ENCODE measurements at regions not wholly inside any gene's neighbourhood (a gene's known extent, or its start where the extent isn't known, plus 50 kb on each side); places are given as distances from the start of the nearest gene placed in this dataset.
"Not testable (repeated sequence)": the region's sequence is repeated elsewhere in the genome, so short reads cannot be mapped to it uniquely, and the experiment has no call there.

GRCh38 chr4:162465356-162465755, 301.6 kb upstream of the FSTL5 start:
- H3K9me3 ChIP-seq (ENCODE audit: control insufficient read depth, low read depth, low read length); H3K36me3 ChIP-seq (ENCODE audit: control insufficient read depth, low read depth, low read length); H3K27me3 ChIP-seq (ENCODE audit: control insufficient read depth, insufficient read depth, low read length); H3K4me3 ChIP-seq (ENCODE audit: low read length); H3K9ac ChIP-seq (ENCODE audit: low read length); H3K4me1 ChIP-seq (ENCODE audit: control insufficient read depth, low read depth, low read length); H3K27ac ChIP-seq (ENCODE audit: low read length): not testable (repeated sequence)

- no peak overlapping the region for H3K9ac ChIP-seq (ENCODE audit: low read length)
These were observed 298.2 kb upstream of the FSTL5 start for GRCh38 chr4:162461952-162462351.

GRCh38 chr4:162458051-162458450, 294.3 kb upstream of the FSTL5 start:
- Histone ChIP-seq H3K9ac (ENCODE audit: low read length) (no peak overlapping the region), H3K4me1 (ENCODE audit: control insufficient read depth, low read depth, low read length) (no peaks in the 10 kb centered on the region), H3K27me3 (ENCODE audit: control insufficient read depth, insufficient read depth, low read length) (no peaks in the 10 kb centered on the region), H3K4me3 (ENCODE audit: low read length) (no peak overlapping the region), H3K27ac (ENCODE audit: low read length) (no peak overlapping the region), H3K36me3 (ENCODE audit: control insufficient read depth, low read depth, low read length) (no peaks in the 10 kb centered on the region), H3K9me3 (ENCODE audit: control insufficient read depth, low read depth, low read length) (no peaks in the 10 kb centered on the region)

More at GRCh38 chr4:162461952-162462351, 298.2 kb upstream of the FSTL5 start:
- Histone ChIP-seq H3K27me3 (ENCODE audit: control insufficient read depth, insufficient read depth, low read length) (no peaks in the 10 kb centered on the region), H3K4me1 (ENCODE audit: control insufficient read depth, low read depth, low read length) (no peaks in the 10 kb centered on the region), H3K9me3 (ENCODE audit: control insufficient read depth, low read depth, low read length) (no peaks in the 10 kb centered on the region), H3K27ac (ENCODE audit: low read length) (no peak overlapping the region), H3K4me3 (ENCODE audit: low read length) (no peak overlapping the region), H3K36me3 (ENCODE audit: control insufficient read depth, low read depth, low read length) (no peaks in the 10 kb centered on the region)

GRCh38 chr4:162457071-162457865, 293.5 kb upstream of the FSTL5 start:
- no peak overlapping the region for H3K4me3 ChIP-seq (ENCODE audit: low read length)
- no peaks in the 10 kb centered on the region for H3K36me3 ChIP-seq (ENCODE audit: control insufficient read depth, low read depth, low read length)
- H3K9ac ChIP-seq (ENCODE audit: low read length): no peak overlapping the region
- H3K9me3 ChIP-seq (ENCODE audit: control insufficient read depth, low read depth, low read length): no peaks in the 10 kb centered on the region
- H3K4me1 ChIP-seq (ENCODE audit: control insufficient read depth, low read depth, low read length): no peaks in the 10 kb centered on the region
- H3K27ac ChIP-seq (ENCODE audit: low read length): no peak overlapping the region
- no peaks in the 10 kb centered on the region for H3K27me3 ChIP-seq (ENCODE audit: control insufficient read depth, insufficient read depth, low read length)

- Histone ChIP-seq H3K4me3 (ENCODE audit: low read length) (no peak overlapping the region), H3K27me3 (ENCODE audit: control insufficient read depth, insufficient read depth, low read length) (no peaks in the 10 kb centered on the region), H3K27ac (ENCODE audit: low read length) (no peak overlapping the region), H3K36me3 (ENCODE audit: control insufficient read depth, low read depth, low read length) (no peaks in the 10 kb centered on the region), H3K9ac (ENCODE audit: low read length) (no peak overlapping the region), H3K9me3 (ENCODE audit: control insufficient read depth, low read depth, low read length) (no peaks in the 10 kb centered on the region), H3K4me1 (ENCODE audit: control insufficient read depth, low read depth, low read length) (no peaks in the 10 kb centered on the region)
These were observed 292.3 kb upstream of the FSTL5 start for GRCh38 chr4:162456106-162456505.

- Histone ChIP-seq H3K9ac (ENCODE audit: low read length) (no peak overlapping the region), H3K27me3 (ENCODE audit: control insufficient read depth, insufficient read depth, low read length) (no peaks in the 10 kb centered on the region), H3K4me3 (ENCODE audit: low read length) (no peak overlapping the region), H3K9me3 (ENCODE audit: control insufficient read depth, low read depth, low read length) (no peaks in the 10 kb centered on the region), H3K27ac (ENCODE audit: low read length) (no peak overlapping the region), H3K36me3 (ENCODE audit: control insufficient read depth, low read depth, low read length) (no peaks in the 10 kb centered on the region), H3K4me1 (ENCODE audit: control insufficient read depth, low read depth, low read length) (no peaks in the 10 kb centered on the region)
These were observed 286.8 kb upstream of the FSTL5 start for GRCh38 chr4:162450531-162451035.

GRCh38 chr4:162443510-162443909, 279.7 kb upstream of the FSTL5 start:
- no peaks in the 10 kb centered on the region for H3K4me1 ChIP-seq (ENCODE audit: control insufficient read depth, low read depth, low read length)
- no peak overlapping the region for H3K4me3 ChIP-seq (ENCODE audit: low read length)

GRCh38 chr4:162442128-162442527, 278.3 kb upstream of the FSTL5 start:
- Histone ChIP-seq H3K9me3 (ENCODE audit: control insufficient read depth, low read depth, low read length) (no peaks in the 10 kb centered on the region), H3K27ac (ENCODE audit: low read length) (no peak overlapping the region), H3K36me3 (ENCODE audit: control insufficient read depth, low read depth, low read length) (no peaks in the 10 kb centered on the region)

More at GRCh38 chr4:162443510-162443909, 279.7 kb upstream of the FSTL5 start:
- no peaks in the 10 kb centered on the region for H3K9me3 ChIP-seq (ENCODE audit: control insufficient read depth, low read depth, low read length)
- no peak overlapping the region for H3K27ac ChIP-seq (ENCODE audit: low read length)
- H3K36me3 ChIP-seq (ENCODE audit: control insufficient read depth, low read depth, low read length): no peaks in the 10 kb centered on the region
- H3K27me3 ChIP-seq (ENCODE audit: control insufficient read depth, insufficient read depth, low read length): no peaks in the 10 kb centered on the region
- H3K9ac ChIP-seq (ENCODE audit: low read length): no peak overlapping the region

GRCh38 chr4:162422312-162422711, 258.5 kb upstream of the FSTL5 start:
- Histone ChIP-seq H3K27me3 (ENCODE audit: control insufficient read depth, insufficient read depth, low read length) (no peaks in the 10 kb centered on the region), H3K4me3 (ENCODE audit: low read length) (no peak overlapping the region), H3K9ac (ENCODE audit: low read length) (no peak overlapping the region), H3K4me1 (ENCODE audit: control insufficient read depth, low read depth, low read length) (no peaks in the 10 kb centered on the region), H3K36me3 (ENCODE audit: control insufficient read depth, low read depth, low read length) (no peaks in the 10 kb centered on the region), H3K9me3 (ENCODE audit: control insufficient read depth, low read depth, low read length) (no peaks in the 10 kb centered on the region), H3K27ac (ENCODE audit: low read length) (no peak overlapping the region)

More at GRCh38 chr4:162442128-162442527, 278.3 kb upstream of the FSTL5 start:
- no peak overlapping the region for H3K9ac ChIP-seq (ENCODE audit: low read length)
- no peak overlapping the region for H3K4me3 ChIP-seq (ENCODE audit: low read length)
- H3K4me1 ChIP-seq (ENCODE audit: control insufficient read depth, low read depth, low read length): no peaks in the 10 kb centered on the region
- H3K27me3 ChIP-seq (ENCODE audit: control insufficient read depth, insufficient read depth, low read length): no peaks in the 10 kb centered on the region

- Histone ChIP-seq H3K36me3 (ENCODE audit: control insufficient read depth, low read depth, low read length) (no peaks in the 10 kb centered on the region), H3K4me3 (ENCODE audit: low read length) (no peak overlapping the region), H3K27ac (ENCODE audit: low read length) (no peak overlapping the region), H3K9ac (ENCODE audit: low read length) (no peak overlapping the region), H3K27me3 (ENCODE audit: control insufficient read depth, insufficient read depth, low read length) (no peaks in the 10 kb centered on the region), H3K4me1 (ENCODE audit: control insufficient read depth, low read depth, low read length) (no peaks in the 10 kb centered on the region), H3K9me3 (ENCODE audit: control insufficient read depth, low read depth, low read length) (no peaks in the 10 kb centered on the region)
These were observed 247.1 kb upstream of the FSTL5 start for GRCh38 chr4:162410854-162411253.

- no peaks in the 10 kb centered on the region for H3K36me3 ChIP-seq (ENCODE audit: control insufficient read depth, low read depth, low read length)
- H3K9ac ChIP-seq (ENCODE audit: low read length): no peak overlapping the region
- no peak overlapping the region for H3K4me3 ChIP-seq (ENCODE audit: low read length)
- H3K27ac ChIP-seq (ENCODE audit: low read length): no peak overlapping the region
- H3K27me3 ChIP-seq (ENCODE audit: control insufficient read depth, insufficient read depth, low read length): no peaks in the 10 kb centered on the region
- no peaks in the 10 kb centered on the region for H3K4me1 ChIP-seq (ENCODE audit: control insufficient read depth, low read depth, low read length)
- no peaks in the 10 kb centered on the region for H3K9me3 ChIP-seq (ENCODE audit: control insufficient read depth, low read depth, low read length)
These were observed 245.2 kb upstream of the FSTL5 start for GRCh38 chr4:162409048-162409447.

GRCh38 chr4:162408309-162408708, 244.5 kb upstream of the FSTL5 start:
- Histone ChIP-seq H3K27ac (ENCODE audit: low read length) (no peak overlapping the region), H3K4me1 (ENCODE audit: control insufficient read depth, low read depth, low read length) (no peaks in the 10 kb centered on the region), H3K4me3 (ENCODE audit: low read length) (no peak overlapping the region), H3K9me3 (ENCODE audit: control insufficient read depth, low read depth, low read length) (no peaks in the 10 kb centered on the region), H3K36me3 (ENCODE audit: control insufficient read depth, low read depth, low read length) (no peaks in the 10 kb centered on the region), H3K27me3 (ENCODE audit: control insufficient read depth, insufficient read depth, low read length) (no peaks in the 10 kb centered on the region), H3K9ac (ENCODE audit: low read length) (no peak overlapping the region)

Measured in iPS-18a (cell line).